BJ (cell line): ENCODE measurements at regions not wholly inside any gene's neighbourhood (a gene's known extent, or its start where the extent isn't known, plus 50 kb on each side); places are given as distances from the start of the nearest gene placed in this dataset.

Source experiments
- CTCF ChIA-PET: fragments of 350-600 bp; formaldehyde crosslinking; extraction: SDS; loops from one replicate; lab custom pipeline; 2021; ENCODE audit warnings: antibody characterized with exemption, inconsistent platforms; lab: Yijun Ruan, JAX
- POLR2A ChIA-PET: fragments of 300-600 bp; sonication (Branson Sonifier 250); formaldehyde crosslinking; extraction: SDS; loops from one replicate; lab custom pipeline; 2021; ENCODE audit warnings: antibody characterized with exemption; lab: Charles Lee
- DNase-seq: peaks from one replicate; pipeline ENCODE4 v3.0.0-alpha.2; 2011; ENCODE audit warnings: low read depth
- H3K27me3 ChIP-seq: 2 replicates; pipeline ENCODE4 v1.6.0; 2011; ENCODE audit warnings: low read length; ENCODE audit not compliant: control insufficient read depth, insufficient read depth
- H3K36me3 ChIP-seq: 2 replicates; pipeline ENCODE4 v1.5.1; 2011; ENCODE audit warnings: low read length; ENCODE audit not compliant: control insufficient read depth, insufficient read depth
- H3K4me3 ChIP-seq: 2 replicates; pipeline ENCODE4 v1.5.1; 2011; ENCODE audit warnings: low read depth, mild to moderate bottlenecking, control low read depth, low read length
- CTCF ChIP-seq: IDR thresholded peaks from 2 replicates; pipeline ENCODE4 v1.5.1; 2011; ENCODE audit warnings: low read depth, mild to moderate bottlenecking, control low read depth, inconsistent platforms, low read length, moderate library complexity; ENCODE audit not compliant: insufficient read depth

- no peak overlapping the region for H3K4me3 ChIP-seq
- H3K36me3 ChIP-seq, result no peaks in the 10 kb centered on the region
- TF ChIP-seq CTCF, result no peak
- DNase-seq, result no peak
- POLR2A ChIA-PET, result no interaction called here
- CTCF ChIA-PET, result no interaction called here
- no peaks in the 10 kb centered on the region for H3K27me3 ChIP-seq
These were observed 72.2 kb downstream of the LINC01488 start for GRCh38 chr11:69553416-69554357.

- DNase-seq, result no peak
- H3K27me3 ChIP-seq, result no peaks in the 10 kb centered on the region
- POLR2A ChIA-PET, result no interaction called here
- no peak overlapping the region for H3K4me3 ChIP-seq
- CTCF ChIA-PET, result interaction anchor here (0.7 kb wide), 1 partner anchor 10 kb away, joined by 3 read pairs; no protein-coding TSS in a partner anchor
- H3K36me3 ChIP-seq, result no peaks in the 10 kb centered on the region
- no peak for TF ChIP-seq CTCF
These were observed 73.4 kb downstream of the LINC01488 start for GRCh38 chr11:69554849-69555248.

DNA sequence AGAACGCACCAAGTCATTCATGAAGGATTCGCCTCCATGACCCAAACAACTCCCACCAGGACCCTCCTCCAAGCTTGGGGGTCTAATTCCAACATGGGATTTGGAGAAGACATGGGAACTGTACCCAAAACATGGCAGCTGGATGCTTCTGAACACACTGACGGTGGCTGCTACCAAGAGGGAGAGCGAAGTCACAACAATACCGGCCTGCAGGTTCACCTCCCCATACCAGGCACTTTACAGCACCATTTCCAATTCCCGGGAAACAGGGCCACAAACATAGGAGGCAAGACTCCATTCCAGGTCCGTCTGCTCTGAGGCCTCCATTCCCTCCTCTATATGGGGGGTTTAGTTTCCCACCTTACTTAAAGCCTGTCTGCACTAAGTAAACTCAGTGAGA, 75.8 kb downstream of the LINC01488 start:
- DNase-seq, result no peak
- no peak for TF ChIP-seq CTCF

DNA sequence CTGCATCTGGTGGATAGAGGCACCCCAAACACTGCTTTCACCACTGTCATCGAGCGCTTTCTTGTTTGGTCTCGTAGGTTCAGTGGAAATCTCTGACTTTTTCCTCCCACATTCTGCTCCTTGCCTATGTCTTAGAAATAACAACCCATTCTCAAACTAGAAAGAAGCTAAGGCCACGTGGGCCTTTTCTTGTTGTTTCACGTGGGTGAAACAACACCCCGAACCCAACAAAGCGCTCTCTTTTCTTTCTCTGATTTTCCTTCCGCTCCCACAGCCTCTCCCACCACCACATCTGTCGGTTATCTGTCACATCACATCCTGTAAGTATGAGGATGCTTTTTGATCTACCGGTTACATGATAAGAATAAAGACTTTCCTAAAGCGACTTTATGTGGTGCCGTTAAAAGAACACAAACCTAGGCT, 77.1 kb downstream of the LINC01488 start:
- Histone ChIP-seq H3K4me3 (no peak overlapping the region), H3K27me3 (no peaks in the 10 kb centered on the region), H3K36me3 (no peaks in the 10 kb centered on the region)
- ChIA-PET POLR2A (no interaction called here), CTCF (no interaction called here)
- no peak for DNase-seq
- no peak for TF ChIP-seq CTCF

More for the DNA sequence above, 75.8 kb downstream of the LINC01488 start:
- POLR2A ChIA-PET, result no interaction called here
- Histone ChIP-seq H3K4me3 (no peak overlapping the region), H3K36me3 (no peaks in the 10 kb centered on the region), H3K27me3 (no peaks in the 10 kb centered on the region)
- CTCF ChIA-PET, result no interaction called here

DNA sequence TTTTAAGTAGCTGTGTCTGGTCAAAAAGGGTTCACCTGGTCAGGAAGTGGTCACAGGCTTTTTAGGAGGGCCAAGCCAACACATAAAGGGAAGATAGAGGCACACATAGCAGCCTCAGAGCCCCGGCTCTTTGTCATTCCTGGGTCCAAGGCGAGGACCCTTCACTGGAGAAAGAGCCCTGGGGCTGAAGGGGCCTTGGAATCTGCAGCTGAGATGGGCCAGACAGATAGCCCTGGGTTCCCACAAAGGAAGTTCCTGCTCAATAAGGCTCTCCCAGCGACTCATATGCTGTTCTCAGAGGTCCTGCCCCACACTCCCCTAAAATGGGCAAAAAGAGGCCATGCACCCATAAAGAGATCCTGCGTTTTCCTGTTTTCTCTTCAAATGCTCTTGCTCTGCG, 77.7 kb downstream of the LINC01488 start:
- H3K4me3 ChIP-seq, result no peak overlapping the region
- DNase-seq, result no peak
- H3K36me3 ChIP-seq, result no peaks in the 10 kb centered on the region
- H3K27me3 ChIP-seq, result no peaks in the 10 kb centered on the region
- ChIA-PET POLR2A (interaction anchor here (0.6 kb wide), 1 partner anchor 56 kb away, joined by 3 read pairs; no protein-coding TSS in a partner anchor), CTCF (no interaction called here)
- no peak for TF ChIP-seq CTCF
